ENCODE measurements at regions not wholly inside any gene's neighbourhood (a gene's known extent, or its start where the extent isn't known, plus 50 kb on each side); places are given as distances from the start of the nearest gene placed in this dataset.

GRCh38 chr6:120031837-120032236 is 682.3 kb upstream of the MAN1A1 start:
- no peak for DNase-seq

GRCh38 chr6:120026791-120027190 is 677.2 kb upstream of the MAN1A1 start:
- no peak for DNase-seq

- DNase-seq = no peak
These were observed 660.5 kb upstream of the MAN1A1 start for GRCh38 chr6:120010075-120010474.

- DNase-seq = no peak
These were observed 655.9 kb upstream of the MAN1A1 start for GRCh38 chr6:120005292-120005976.

GRCh38 chr6:119986934-119987549 is 637.5 kb upstream of the MAN1A1 start:
- no peak for DNase-seq

- DNase-seq = no peak
These were observed 636.6 kb upstream of the MAN1A1 start for GRCh38 chr6:119985952-119986736.

GRCh38 chr6:119980802-119981201 is 631.2 kb upstream of the MAN1A1 start:
- DNase-seq = no peak

- DNase-seq = peak; percentile 33 to 57
These were observed 630.3 kb upstream of the MAN1A1 start for GRCh38 chr6:119979862-119980261.

GRCh38 chr6:119978274-119978889 is 628.8 kb upstream of the MAN1A1 start:
- peak; percentile 31 to 45 for DNase-seq

- no peak for DNase-seq
These were observed 625.0 kb upstream of the MAN1A1 start for GRCh38 chr6:119974430-119975159.

- peak; percentile 11 to 18 for DNase-seq
These were observed 616.9 kb upstream of the MAN1A1 start for GRCh38 chr6:119966484-119966883.

GRCh38 chr6:119965900-119966299 is 616.3 kb upstream of the MAN1A1 start:
- DNase-seq = no peak

GRCh38 chr6:119965008-119965407 is 615.4 kb upstream of the MAN1A1 start:
- no peak for DNase-seq

- no peak for DNase-seq
These were observed 612.9 kb upstream of the MAN1A1 start for GRCh38 chr6:119962505-119962904.

- DNase-seq = no peak
These were observed 611.9 kb upstream of the MAN1A1 start for GRCh38 chr6:119961450-119961849.

GRCh38 chr6:119960456-119960855 is 610.9 kb upstream of the MAN1A1 start:
- no peak for DNase-seq

GRCh38 chr6:119960036-119960435 is 610.5 kb upstream of the MAN1A1 start:
- DNase-seq = no peak

- DNase-seq = no peak
These were observed 607.6 kb upstream of the MAN1A1 start for GRCh38 chr6:119957195-119957594.

- DNase-seq = no peak
These were observed 603.1 kb upstream of the MAN1A1 start for GRCh38 chr6:119952696-119953095.

GRCh38 chr6:119950681-119951080 is 601.1 kb upstream of the MAN1A1 start:
- no peak for DNase-seq

GRCh38 chr6:119942078-119942752 is 592.7 kb upstream of the MAN1A1 start:
- DNase-seq = no peak

- DNase-seq = no peak
These were observed 589.2 kb upstream of the MAN1A1 start for GRCh38 chr6:119938752-119939151.
